ENCODE measurements at regions not wholly inside any gene's neighbourhood (a gene's known extent, or its start where the extent isn't known, plus 50 kb on each side); places are given as distances from the start of the nearest gene placed in this dataset.

DNA sequence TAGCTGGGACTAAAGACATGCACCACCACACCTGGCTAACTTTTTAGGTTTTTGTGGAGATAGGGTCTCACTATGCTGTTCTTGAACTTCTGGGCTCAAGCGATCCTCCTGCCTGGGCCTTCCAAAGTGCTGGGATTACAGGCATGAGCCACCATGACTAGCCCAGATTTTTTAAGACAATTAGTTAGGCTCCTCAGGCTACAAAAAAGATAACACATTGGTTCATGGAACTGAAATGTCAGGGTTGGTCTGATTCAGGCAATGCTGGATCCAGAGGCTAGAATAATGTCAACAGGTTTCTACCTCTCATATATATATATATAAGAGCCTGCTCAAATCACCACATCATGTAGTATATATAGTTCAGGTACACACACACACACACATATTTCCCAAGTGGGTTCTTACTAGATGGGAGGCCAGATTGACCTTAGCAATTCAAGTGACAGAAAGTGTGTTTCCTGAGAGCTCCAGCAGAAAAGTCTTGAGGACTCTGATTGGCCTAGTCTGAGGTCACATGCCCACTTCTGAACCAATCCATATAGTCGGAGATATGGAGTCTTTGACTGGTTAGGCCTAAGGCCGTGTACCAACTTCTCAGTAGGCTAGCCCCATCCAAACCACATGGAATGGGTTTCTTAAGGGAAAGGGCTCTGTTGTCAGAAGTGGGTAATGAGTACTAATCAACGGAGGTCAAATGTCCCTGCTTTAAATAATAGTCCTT lies 72.6 kb upstream of the LAPTM4A start:
- TF ChIP-seq YY1 (IDR thresholded peaks at IDR 0.05; ENCODE audit: insufficient read depth, insufficient read length) = no peak
- TF ChIP-seq SUZ12 (IDR thresholded peaks at IDR 0.05; ENCODE audit: extremely low read depth, insufficient read depth, insufficient read length) = no peak
